HG02763 (cell line): ENCODE measurements at regions not wholly inside any gene's neighbourhood (a gene's known extent, or its start where the extent isn't known, plus 50 kb on each side); places are given as distances from the start of the nearest gene placed in this dataset.

Source experiments
- ATAC-seq: cut with Tn5 transposase; IDR thresholded peaks from one replicate; pipeline ENCODE4 v1.9.1; 2021; ENCODE audit warnings: mild to moderate bottlenecking, moderate library complexity; ENCODE audit not compliant: unreplicated experiment

DNA sequence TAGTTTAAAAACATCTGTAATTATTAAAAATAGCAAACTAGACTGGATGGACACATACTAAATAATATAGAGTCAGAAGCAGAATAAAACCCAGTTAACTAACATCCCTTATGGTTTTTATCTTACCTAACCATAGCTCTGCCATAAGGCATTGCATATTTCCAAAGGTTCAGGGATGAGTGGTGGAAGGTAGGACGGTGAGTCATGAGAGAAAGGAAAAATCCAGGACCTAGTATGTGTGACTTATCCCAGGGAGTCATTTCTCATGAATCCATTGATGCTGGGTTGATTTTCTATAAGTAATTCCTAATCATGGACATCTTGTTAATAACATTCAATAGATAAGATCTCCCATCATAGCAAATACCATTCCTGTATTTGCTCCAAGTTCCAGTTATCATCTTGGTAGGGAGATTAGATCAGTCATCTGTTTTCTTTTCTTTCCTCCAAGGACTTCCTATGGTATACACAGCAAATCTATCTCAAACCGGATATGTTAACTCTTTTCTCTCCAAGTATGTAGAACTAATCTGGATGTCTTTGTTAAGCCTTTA lies 490.7 kb upstream of the B3GALT2 start:
- no peak for ATAC-seq

DNA sequence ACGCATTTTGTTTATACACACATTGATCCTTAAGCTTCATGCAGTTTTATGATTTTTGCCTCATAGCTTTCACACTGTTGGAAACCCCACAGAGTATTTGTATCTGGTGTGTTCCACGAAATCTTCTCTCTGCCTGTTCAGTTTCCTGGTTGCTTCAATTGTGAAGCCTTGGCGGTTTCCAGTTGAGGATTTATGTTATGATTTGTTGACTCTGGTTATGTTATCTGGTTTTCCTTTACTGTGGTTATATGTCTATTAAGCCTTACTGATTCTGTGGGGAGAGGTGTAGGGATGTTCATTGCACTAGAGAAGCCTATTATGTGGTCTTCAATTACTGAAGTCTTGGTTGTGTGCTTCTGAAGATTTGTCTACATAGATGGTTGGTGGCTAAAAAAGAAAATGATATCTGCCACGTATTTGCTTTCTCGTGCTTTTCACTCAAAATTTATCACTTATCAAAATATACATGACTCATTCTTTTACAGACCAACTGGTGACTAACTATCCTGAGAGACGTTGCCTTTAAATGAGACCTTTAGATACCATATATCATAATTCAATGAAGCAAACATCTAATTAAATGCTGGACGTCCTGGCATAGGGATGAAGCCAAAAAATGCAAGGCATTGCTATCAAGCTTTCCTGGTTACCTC lies 488.0 kb upstream of the B3GALT2 start:
- no peak for ATAC-seq

DNA sequence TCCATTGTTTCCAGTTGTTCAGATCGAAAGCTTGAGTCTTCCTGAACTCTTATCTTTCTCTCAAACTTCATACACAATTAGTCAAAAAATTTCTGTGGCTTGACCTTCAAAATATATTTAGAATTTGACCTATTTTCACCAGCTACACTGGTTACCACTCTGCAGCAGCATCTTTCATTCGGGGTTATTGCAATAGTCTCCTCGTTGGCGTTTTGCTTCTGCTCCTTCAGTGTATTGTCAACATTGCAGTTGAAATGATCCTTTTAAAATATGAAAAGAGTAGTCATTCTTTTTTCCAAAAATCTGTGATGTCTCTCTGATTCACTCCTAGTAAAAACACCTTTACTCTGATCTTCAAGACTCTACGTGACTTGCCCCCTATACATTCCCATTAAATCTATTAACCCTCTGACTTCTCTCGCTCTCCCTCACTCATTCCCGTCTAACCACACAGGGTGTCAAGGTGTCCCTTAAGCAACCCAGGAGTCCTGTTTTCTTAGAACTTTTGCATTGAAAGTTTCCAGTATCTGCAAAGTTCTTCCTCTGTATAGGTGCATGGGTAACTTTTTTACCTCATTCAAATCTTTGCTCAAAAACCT lies 480.2 kb upstream of the B3GALT2 start:
- ATAC-seq, result no peak

DNA sequence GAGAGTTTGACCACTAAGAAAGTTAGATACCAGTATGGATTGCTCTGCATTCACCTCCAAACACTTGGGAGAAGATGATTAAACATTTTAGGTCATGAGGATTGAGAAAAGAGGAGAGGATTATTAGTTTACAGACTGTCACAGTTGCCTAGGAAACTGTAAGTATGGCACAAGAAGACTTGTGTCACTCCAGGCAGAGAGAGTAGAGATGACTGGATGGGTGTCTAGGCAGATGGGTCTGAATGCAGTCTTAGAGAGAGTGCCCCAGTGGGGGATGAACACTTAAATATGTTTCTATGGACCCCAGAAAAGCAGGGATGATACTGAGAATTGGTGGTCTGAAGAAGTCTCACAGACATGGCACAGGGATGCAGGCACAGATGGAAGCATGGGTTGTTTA lies 477.6 kb upstream of the B3GALT2 start:
- no peak for ATAC-seq

DNA sequence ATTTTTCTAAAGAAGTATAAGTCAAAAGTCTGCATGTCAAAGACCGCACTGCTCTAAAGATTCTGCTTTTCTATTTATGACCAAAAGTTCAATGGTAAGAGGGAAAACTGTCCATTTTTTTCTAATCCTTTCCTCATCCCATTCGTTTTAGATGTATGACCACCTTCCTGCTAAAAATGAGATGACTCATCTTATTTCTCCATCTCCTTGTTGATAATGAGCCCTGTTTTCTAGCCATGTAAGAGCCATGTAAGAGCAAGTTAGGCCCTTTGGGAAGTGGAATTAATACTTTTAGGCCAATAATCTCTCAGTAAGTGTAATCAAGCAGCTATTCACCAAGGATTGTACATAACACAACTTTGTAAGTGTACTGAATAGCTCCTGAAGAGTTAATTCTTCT lies 475.6 kb upstream of the B3GALT2 start:
- no peak for ATAC-seq

DNA sequence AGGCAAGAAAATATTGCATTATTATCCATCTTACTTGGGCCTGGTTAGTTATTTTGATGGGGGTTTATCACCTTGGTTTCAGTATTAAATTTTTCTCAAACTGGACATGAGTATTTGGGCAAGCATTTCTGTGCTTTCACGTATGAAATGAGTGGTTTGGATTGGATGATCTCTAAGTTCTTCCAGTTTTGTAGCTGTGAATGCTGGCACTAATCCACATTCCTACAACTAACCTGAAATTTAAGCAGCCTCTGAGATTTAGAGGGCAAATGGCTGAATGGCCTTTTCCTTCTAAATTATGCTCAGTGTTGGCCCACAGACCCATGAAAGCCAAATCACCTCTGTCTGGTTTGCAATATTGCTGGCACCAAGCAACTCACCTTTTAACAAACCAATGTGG lies 475.0 kb upstream of the B3GALT2 start:
- ATAC-seq, result no peak

DNA sequence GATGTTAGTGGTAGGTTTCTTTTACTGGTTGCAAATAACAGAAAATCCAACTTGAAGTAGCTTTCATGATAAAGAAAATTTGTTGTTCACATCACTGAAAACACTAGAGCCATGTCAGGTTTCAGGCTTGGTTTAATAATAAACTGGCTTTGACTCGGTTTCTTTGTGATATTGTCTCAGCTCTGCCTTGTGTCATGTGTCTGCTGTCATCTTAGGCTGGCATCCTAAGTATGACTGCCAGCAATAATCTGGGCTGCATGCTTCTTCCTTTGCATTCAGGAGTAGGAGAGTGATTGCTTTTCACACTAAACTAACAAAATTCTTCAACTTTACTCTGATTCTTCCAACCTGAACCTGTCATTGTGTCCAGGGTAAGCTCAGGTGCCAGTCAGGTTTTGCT lies 474.0 kb upstream of the B3GALT2 start:
- ATAC-seq, result no peak

DNA sequence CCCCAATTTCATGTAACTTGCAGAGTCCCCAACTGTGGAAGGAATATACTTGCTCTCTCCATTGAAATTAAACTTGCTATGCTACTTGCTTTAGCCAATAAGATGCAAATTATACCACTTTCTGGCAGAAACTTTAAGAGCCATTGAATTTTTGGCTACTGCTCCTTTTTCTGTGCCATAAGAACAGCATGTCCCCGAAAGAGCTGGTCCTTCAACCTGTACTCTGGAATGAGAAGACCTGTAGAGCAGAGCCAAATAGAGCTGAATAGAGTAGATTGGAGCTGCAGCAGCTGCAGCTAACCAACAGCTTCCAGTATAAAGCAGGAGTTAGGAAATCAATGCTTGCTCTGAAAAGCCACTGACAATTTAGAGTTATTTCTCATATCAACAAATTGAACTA lies 472.3 kb upstream of the B3GALT2 start:
- ATAC-seq, result no peak

DNA sequence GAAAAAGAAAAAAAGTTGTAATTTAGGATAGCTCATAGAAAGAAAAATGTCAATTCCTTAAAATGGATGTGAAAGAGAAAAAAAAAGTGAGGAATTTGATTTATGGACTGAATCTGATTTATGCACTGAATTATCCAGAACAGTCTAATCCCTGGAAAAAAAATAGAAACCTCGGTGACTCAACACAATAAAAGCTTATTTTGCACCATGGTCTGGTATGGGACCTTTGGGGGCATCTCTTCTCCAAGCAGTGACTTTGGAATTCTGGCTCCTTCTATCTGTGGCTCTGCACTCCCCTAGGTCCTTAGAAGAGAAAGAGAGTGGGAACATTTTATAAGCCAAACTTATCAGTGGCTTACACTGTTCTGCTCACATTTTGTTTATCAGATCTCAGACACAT lies 471.7 kb upstream of the B3GALT2 start:
- ATAC-seq, result no peak

DNA sequence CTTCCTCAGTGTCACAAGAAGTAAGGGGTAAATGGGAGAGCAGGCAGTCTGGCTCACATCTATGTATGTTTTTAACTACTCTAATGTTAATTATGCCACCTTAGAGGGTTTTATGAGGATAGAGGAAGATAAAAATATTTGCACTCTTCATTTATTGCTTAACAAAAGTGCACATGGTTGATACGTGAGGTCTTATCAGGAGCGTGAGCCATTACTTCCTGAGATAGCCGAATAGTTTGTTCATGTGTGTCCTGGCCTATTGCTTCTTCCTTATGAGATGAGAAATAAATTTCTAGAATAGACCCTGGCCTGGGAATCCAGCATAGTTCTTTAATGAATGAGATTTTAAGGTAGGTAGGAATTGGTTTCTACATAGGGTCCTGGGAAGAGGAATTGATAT lies 471.1 kb upstream of the B3GALT2 start:
- no peak for ATAC-seq

DNA sequence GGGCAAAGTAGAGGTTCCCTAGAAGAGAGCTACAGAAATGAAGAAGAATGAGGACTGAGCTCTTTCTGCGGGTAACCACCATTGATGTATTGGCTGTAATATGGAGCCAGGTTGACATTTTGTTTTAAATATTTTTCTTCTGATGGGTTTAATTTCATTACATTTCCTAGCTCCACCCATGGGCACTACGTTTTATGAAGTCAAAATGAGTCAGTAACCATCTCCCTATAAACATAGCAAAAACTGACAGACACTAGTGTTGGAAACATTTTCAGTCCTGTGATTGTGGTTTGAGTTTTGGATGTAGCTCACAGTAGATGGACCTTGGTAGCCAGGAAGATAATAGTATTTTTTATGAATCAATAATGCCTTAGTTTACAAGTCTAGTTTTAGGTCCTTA lies 470.4 kb upstream of the B3GALT2 start:
- ATAC-seq, result no peak

DNA sequence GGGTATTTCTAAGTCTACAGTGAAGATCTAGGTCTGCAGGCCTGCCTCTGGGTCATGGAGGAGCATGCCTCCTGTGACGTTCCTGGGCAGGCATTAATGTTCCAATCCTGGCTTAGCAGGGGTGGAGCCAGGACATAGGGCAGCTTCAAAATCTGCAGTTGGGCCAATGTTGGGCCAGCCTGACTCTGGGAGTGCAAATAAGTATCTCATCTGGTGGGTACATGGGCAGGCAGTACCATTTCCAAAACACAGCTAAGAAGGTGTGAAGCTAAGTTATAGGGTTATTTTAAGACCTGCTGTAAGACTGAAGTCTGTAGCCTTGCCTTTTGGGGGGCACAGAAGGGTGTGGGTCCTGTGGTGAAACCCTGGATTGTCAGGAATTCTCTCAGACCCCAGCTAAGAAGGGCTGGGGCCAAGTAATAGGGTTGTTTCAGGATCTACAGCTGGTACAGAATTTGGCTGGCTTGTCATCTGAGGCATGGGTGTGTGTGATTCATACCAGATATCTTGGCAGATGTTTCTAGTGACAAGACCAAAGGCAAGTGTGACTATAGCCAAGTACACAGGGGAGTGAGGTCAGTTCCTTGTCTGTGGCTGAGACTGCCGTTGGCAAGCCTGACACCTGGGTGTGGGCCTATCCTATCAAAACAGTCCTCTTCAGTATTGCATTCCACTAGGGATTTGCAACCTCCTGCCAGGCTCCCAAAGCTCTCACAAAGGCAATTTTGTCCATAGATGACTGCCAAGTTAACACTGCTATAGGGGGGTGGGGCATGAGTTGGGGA lies 468.7 kb upstream of the B3GALT2 start:
- no peak for ATAC-seq

DNA sequence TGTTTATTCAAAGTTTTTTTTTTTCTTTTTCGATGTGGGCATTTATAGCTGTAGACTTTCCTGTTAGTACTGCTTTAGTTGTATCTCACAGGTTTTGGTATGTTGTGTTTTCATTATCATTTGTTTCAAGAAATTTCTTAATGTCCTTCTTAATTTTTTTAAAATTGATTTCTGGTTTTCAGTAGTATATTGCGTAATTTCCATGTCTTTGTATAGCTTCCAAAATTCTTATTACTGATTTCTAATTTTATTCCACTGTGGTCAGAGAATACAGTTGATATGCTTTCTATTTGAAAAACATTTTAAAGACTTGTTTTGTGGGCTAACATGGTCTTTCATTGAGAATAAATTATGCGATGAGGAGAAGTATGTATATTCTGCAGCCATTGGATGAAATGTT lies 463.2 kb upstream of the B3GALT2 start:
- ATAC-seq, result no peak

DNA sequence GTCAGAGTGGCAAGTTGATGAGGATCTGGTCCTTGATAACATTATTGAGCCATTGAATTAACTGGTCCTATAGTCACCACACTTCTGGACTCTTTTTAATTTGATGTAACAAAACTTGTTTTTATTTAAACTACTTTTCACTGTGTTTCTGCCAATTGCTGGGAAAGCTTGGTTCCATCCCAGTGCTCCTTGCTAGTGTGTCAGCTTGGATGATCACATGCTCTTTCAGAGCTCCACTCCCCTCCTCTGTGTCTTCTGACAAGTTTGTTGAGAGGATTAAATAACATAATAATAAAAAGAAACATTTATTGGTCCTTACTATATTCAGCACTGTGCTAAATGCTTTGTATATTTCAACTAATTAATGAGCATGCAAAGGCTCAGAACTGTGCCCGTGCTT lies 448.5 kb upstream of the B3GALT2 start:
- ATAC-seq, result no peak

DNA sequence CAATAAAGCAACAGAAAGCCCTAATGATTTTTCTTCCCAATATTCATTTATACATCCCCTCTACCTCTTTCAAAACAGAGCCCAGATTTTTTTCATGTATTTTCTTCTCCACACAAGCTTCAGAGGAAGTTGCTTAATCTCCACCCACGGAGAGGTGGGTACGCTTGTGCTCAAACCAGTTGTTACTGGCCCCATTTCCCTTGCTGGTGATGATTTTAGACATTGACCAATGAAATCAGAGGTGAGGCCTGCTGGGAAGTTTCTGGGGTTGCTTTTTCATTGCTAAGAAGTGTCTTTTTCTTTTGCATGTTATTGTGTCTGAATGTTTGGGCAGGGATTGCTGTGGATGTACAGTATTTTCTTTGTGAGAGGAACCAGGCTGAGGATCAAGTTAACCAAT lies 448.1 kb upstream of the B3GALT2 start:
- ATAC-seq, result no peak

DNA sequence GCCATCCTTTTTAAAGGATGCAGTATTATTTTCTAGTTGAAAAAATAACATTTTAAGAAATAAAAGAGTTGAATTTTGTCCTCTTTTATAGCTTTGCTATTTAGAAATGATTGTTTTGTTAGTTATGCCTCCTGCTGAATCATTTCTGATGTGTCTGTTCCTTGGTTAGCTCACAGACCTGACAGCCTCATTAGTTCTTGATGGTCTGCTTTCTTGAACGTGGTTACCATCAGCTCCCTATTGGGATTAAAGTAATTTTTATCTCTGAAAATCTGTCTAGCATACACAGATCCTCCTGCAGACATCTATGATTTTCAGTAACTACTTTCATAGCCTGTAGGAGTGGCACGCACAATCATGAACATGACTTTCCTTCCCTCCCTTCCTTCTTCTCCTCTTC lies 447.6 kb upstream of the B3GALT2 start:
- ATAC-seq, result no peak

DNA sequence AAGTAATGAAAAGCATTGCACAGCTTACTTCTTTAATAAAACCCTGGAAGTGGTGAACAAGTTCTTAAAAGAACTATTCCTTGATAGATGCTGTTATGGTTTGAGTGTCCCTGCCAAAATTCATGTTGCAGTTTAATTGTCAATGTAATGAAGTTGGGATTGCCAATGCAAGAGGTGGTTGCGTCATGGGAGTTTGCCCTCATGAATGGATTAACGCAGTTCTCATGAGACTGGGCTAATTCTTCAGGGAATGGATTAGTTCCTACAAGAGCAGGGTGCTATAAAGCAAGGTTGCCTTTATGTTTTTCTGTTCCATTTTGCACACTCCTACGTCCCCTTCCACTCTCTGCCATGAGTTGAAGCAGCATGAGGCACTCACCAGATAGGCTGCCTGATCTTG lies 446.7 kb upstream of the B3GALT2 start:
- ATAC-seq, result no peak

DNA sequence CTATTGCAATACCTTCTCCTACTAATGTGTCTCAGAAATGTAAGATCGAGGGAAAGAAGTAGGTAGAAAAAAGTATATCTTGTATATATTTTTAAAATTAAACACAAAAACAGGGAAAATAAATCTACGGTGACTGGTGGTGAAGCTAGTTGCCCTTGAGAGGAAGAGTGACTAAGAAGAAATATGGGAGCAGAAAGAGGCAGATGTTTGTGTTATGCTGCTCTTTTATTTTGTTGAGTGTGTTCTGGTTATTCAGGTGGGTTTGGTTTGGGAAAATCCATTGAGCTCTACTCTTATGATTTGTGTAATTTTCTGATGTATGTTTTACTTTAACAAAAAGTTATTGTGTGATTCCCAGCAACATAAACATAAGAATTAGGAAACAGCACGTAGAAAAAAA lies 444.9 kb upstream of the B3GALT2 start:
- no peak for ATAC-seq

DNA sequence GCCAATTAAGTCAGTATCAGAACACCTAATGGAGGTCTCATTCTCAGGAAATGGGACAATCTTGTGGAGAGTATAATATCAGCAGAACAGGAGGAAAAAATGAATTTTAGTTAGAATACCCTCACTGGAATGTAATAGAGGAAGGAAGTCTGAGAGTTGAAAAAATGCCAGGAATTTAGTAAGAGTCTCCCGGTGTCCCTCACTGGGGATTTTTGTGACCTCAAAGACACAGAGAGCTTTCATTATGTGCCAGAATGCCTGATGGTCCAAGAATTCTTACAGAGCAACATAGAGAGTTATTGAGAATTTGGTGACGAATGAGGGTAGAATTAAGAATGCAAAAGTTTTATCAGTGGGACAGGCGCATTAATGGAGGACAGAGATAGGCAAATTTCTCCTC lies 443.5 kb upstream of the B3GALT2 start:
- ATAC-seq, result no peak

DNA sequence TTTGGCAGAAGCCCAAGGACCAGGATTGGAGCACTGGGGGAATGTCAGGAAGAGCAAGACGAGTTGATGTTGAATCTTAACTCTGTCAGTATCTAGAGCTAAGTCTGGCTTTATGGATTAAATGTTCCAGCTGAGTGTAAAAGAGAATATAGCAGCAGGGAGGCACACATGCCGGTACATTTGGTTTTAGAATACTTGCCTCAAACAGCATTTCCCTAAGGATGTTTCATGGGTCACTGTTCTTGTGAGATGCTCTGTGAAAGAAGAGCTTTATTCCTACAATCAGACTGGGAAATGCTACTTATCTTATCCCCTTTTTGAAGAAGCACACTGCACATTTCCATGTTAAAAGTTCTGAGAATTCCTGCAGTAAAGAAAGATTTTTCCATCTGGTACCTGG lies 440.3 kb upstream of the B3GALT2 start:
- no peak for ATAC-seq

DNA sequence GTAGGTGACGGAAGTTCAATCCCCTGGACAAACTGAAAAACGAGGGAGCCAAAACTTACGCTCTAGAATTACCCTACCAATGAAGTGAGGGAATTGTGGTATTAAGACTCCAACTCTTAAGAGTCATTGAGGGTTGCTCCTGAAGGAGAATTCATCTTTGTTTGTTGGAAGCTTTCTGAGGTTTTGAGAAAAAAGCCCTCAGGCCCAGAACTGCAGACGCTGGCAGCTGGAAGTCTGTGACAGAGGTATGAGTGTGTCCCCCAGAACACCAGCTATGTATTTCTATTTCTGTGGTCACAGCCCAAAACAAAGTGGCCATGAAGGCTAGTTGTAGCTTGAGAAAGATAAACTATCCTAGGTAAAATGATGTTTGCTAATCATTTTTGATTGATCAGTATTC lies 438.8 kb upstream of the B3GALT2 start:
- no peak for ATAC-seq

DNA sequence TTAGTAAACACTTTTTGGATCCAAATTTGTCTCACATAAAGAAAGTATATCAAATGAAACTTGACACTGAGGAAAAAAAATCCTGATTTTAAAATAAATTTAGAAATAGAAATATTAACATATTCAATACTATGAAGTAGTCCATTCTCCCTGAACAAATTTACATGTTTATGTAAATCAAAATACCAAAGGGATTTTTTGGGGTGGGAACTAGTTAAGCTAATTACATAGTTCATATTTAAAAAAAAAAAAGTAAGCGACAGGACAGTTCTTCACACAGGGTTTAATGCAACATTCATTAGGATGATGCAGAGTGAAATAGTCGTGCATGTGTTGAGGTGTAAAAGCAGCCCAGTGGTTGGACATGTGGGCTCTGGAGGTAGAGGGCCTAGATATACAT lies 433.5 kb upstream of the B3GALT2 start:
- no peak for ATAC-seq
